Fibroblast of lung (primary cell): ENCODE measurements at regions not wholly inside any gene's neighbourhood (a gene's known extent, or its start where the extent isn't known, plus 50 kb on each side); places are given as distances from the start of the nearest gene placed in this dataset.

Experiments used
- DNase-seq, 2 donors: peaks; one replicate each; pipeline versions ENCODE4 v3.0.0 to v3.0.0-alpha.2; 2010; ENCODE audit warnings: low read depth in 2 of 2
- H2AFZ ChIP-seq: 2 replicates; pipeline ENCODE4 v1.5.1; 2012; ENCODE audit warnings: low read length, control low read depth, inconsistent platforms
- H3K27ac ChIP-seq: 2 replicates; pipeline ENCODE4 v1.5.1; 2011; ENCODE audit warnings: low read length, control low read depth; ENCODE audit not compliant: insufficient read depth
- H3K27me3 ChIP-seq: 2 replicates; pipeline ENCODE4 v1.5.1; 2011; ENCODE audit warnings: mild to moderate bottlenecking, low read length; ENCODE audit not compliant: control insufficient read depth, insufficient read depth
- H3K36me3 ChIP-seq: 2 replicates; pipeline ENCODE4 v1.5.1; 2011; ENCODE audit warnings: low read length; ENCODE audit not compliant: control insufficient read depth, insufficient read depth
- H3K4me1 ChIP-seq: 2 replicates; pipeline ENCODE4 v1.5.1; 2011; ENCODE audit warnings: low read length; ENCODE audit not compliant: control insufficient read depth, insufficient read depth; ENCODE audit errors: extremely low read depth
- H3K4me2 ChIP-seq: 2 replicates; pipeline ENCODE4 v1.5.1; 2011; ENCODE audit warnings: low read length, control low read depth; ENCODE audit not compliant: insufficient read depth; ENCODE audit errors: extremely low read depth
- H3K4me3 ChIP-seq, 4 experiments: fragments of 200-600 bp in 1 of 4; sonication (generic) in 1 of 4; replicated peaks in 1 of 4; 2 replicates each; pipeline ENCODE4 v1.5.1; 2011 to 2016; ENCODE audit warnings: low read length in 4 of 4, low read depth in 3 of 4, mild to moderate bottlenecking in 3 of 4, control low read depth in 2 of 4, inconsistent platforms in 1 of 4, mixed read lengths in 1 of 4; ENCODE audit not compliant: insufficient read depth in 1 of 4; ENCODE audit errors: control extremely low read depth in 1 of 4
- H3K79me2 ChIP-seq: 2 replicates; pipeline ENCODE4 v1.5.1; 2012; ENCODE audit warnings: mild to moderate bottlenecking, low read length, inconsistent platforms; ENCODE audit not compliant: control insufficient read depth, insufficient read depth
- H3K9ac ChIP-seq: 2 replicates; pipeline ENCODE4 v1.5.1; 2011; ENCODE audit warnings: mild to moderate bottlenecking, low read length, control low read depth; ENCODE audit not compliant: insufficient read depth
- H3K9me3 ChIP-seq: 2 replicates; pipeline ENCODE4 v1.5.1; 2012; ENCODE audit warnings: low read depth, low read length; ENCODE audit not compliant: control insufficient read depth, insufficient read depth
- H4K20me1 ChIP-seq: 2 replicates; pipeline ENCODE4 v1.5.1; 2011; ENCODE audit warnings: low read length; ENCODE audit not compliant: control insufficient read depth, insufficient read depth; ENCODE audit errors: extremely low read depth
- EZH2 ChIP-seq: IDR thresholded peaks from 2 replicates; pipeline ENCODE4 v1.5.1; 2012; ENCODE audit warnings: low read length, control low read depth, mild to moderate bottlenecking; ENCODE audit errors: missing control alignments
- TF ChIP-seq, protein P1 (sequence below), 2 donors: IDR thresholded peaks in 1 of 2; conservative IDR thresholded peaks in 1 of 2; 1 replicate in 1 of 2; 2 replicates in 1 of 2; pipeline ENCODE4 v1.5.1; 2011 to 2012; ENCODE audit warnings: low read length in 2 of 2, control low read depth in 1 of 2, inconsistent platforms in 1 of 2, low read depth in 1 of 2, mild to moderate bottlenecking in 1 of 2

DNA sequence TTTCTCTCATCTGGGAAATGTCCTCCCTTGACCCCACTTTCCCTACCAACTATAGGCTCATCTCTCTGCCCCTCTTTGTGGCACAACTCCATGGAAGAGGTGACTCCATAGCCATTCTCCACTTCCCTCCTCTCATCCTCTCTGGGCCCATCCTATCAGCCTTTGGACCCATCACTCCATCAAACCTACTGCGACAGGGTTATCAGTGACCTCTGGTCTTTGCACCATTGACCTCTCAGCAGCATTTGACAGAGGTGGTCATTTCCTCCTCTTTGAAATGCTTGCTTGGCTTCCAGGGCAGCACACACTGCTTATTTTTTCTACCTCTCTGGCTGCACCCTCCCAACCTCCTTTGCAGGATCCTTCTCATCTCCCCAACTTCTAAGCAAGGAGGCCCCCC lies 113.1 kb upstream of the SLC25A36 start:
- TF ChIP-seq, protein P1, sequence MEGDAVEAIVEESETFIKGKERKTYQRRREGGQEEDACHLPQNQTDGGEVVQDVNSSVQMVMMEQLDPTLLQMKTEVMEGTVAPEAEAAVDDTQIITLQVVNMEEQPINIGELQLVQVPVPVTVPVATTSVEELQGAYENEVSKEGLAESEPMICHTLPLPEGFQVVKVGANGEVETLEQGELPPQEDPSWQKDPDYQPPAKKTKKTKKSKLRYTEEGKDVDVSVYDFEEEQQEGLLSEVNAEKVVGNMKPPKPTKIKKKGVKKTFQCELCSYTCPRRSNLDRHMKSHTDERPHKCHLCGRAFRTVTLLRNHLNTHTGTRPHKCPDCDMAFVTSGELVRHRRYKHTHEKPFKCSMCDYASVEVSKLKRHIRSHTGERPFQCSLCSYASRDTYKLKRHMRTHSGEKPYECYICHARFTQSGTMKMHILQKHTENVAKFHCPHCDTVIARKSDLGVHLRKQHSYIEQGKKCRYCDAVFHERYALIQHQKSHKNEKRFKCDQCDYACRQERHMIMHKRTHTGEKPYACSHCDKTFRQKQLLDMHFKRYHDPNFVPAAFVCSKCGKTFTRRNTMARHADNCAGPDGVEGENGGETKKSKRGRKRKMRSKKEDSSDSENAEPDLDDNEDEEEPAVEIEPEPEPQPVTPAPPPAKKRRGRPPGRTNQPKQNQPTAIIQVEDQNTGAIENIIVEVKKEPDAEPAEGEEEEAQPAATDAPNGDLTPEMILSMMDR (conservative IDR thresholded peaks at IDR 0.05 in 1 of 2, IDR thresholded peaks at IDR 0.05 in 1 of 2; ENCODE audit: low read depth in 1 of 2, low read length in 2 of 2) = no peak
- no peak for TF ChIP-seq EZH2
- Histone ChIP-seq H3K4me3 (no peak overlapping the region), H3K27ac (no peak overlapping the region), H3K9ac (no peak overlapping the region), H3K4me1 (no peaks in the 10 kb centered on the region), H4K20me1 (no peaks in the 10 kb centered on the region), H3K27me3 (no peaks in the 10 kb centered on the region), H3K79me2 (no peaks in the 10 kb centered on the region), H3K9me3 (no peaks in the 10 kb centered on the region), H3K4me2 (no peak overlapping the region), H2AFZ (no peak overlapping the region), H3K36me3 (no peaks in the 10 kb centered on the region)
- DNase-seq = no peak

DNA sequence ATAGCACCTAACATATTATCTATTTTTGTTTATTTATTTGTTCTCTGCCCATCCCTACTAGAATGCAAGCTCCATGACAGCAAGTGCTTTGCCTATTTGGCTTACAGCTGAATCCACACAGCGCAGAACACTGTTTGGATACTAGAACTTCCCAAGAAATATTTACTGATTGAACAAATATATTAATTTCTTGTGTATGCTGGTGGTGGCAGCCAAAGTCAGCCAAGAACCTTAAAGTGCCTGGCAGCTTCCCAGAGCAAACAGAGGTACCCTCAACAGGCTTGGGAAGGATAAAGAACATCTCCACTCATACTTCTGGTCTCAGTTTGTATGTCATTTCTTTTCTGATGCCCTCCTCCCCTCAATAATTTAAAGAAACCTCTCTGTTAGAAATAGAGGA lies 111.8 kb upstream of the SLC25A36 start:
- H3K79me2 ChIP-seq = no peaks in the 10 kb centered on the region
- H3K4me3 ChIP-seq = no peak overlapping the region
- H3K36me3 ChIP-seq = no peaks in the 10 kb centered on the region
- H3K4me1 ChIP-seq = no peaks in the 10 kb centered on the region
- no peak overlapping the region for H3K9ac ChIP-seq
- H3K4me2 ChIP-seq = no peak overlapping the region
- DNase-seq = no peak
- H3K27me3 ChIP-seq = no peaks in the 10 kb centered on the region
- no peak overlapping the region for H3K27ac ChIP-seq
- no peaks in the 10 kb centered on the region for H4K20me1 ChIP-seq
- TF ChIP-seq, protein P1 (conservative IDR thresholded peaks at IDR 0.05 in 1 of 2, IDR thresholded peaks at IDR 0.05 in 1 of 2; ENCODE audit: low read depth in 1 of 2, low read length in 2 of 2) = no peak
- no peak for TF ChIP-seq EZH2
- H3K9me3 ChIP-seq = no peaks in the 10 kb centered on the region
- no peak overlapping the region for H2AFZ ChIP-seq

DNA sequence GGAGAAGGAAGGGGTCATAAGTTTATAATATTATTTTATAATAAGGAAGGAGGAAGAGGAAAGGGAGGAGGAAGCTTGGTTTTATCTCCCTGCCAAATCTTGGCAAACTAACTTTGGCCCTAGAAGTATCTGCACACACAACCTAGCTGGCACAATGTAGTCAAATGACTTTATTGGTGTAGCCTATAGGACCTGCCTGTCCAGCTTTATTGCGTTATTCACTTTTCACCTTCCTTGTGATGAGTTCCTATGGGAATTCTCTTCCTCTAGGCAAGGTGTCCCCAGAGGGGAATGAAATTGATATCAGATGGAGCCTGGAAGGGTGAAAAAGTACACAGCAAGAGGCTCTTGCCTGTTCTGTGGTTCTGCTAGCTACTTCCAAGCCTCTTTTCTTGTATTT lies 111.2 kb upstream of the SLC25A36 start:
- Histone ChIP-seq H3K79me2 (no peaks in the 10 kb centered on the region), H3K9ac (no peak overlapping the region), H3K27ac (no peak overlapping the region), H3K27me3 (no peaks in the 10 kb centered on the region), H3K9me3 (no peaks in the 10 kb centered on the region), H3K4me1 (no peaks in the 10 kb centered on the region), H3K4me3 (no peak overlapping the region), H3K36me3 (no peaks in the 10 kb centered on the region), H2AFZ (no peak overlapping the region), H4K20me1 (no peaks in the 10 kb centered on the region), H3K4me2 (no peak overlapping the region)
- no peak for TF ChIP-seq EZH2
- TF ChIP-seq, protein P1 (conservative IDR thresholded peaks at IDR 0.05 in 1 of 2, IDR thresholded peaks at IDR 0.05 in 1 of 2; ENCODE audit: low read depth in 1 of 2, low read length in 2 of 2) = no peak
- DNase-seq = no peak
